Body of pancreas (tissue), 4 donors: ENCODE measurements at regions not wholly inside any gene's neighbourhood (a gene's known extent, or its start where the extent isn't known, plus 50 kb on each side); places are given as distances from the start of the nearest gene placed in this dataset.

Experiments
- ATAC-seq: fragments of 150-250 bp; one replicate; pipeline ENCODE4 v1.9.1; 2016
- DNase-seq, 4 donors: peaks; one replicate each; pipeline ENCODE4 v3.0.0-alpha.2; 2019
- H3K27ac ChIP-seq, 4 donors: fragments of 200-600 bp; sonication (generic); 1 replicate in 3 of 4; 2 replicates in 1 of 4; pipeline versions ENCODE4 v1.5.1 to v1.6.1; 2016 to 2019; ENCODE audit warnings: mild to moderate bottlenecking in 1 of 4, mixed read lengths in 1 of 4, moderate library complexity in 1 of 4
- H3K27me3 ChIP-seq, 2 donors: fragments of 200-600 bp; sonication (generic); one replicate each; pipeline ENCODE4 v1.6.0; 2016; ENCODE audit warnings: mild to moderate bottlenecking in 1 of 2
- H3K36me3 ChIP-seq, 2 donors: fragments of 200-600 bp; sonication (generic); replicated peaks in 1 of 2; 2 replicates each; pipeline ENCODE4 v1.5.1; 2016; ENCODE audit warnings: low read depth in 2 of 2; ENCODE audit not compliant: insufficient read depth in 1 of 2
- H3K4me1 ChIP-seq: fragments of 200-600 bp; sonication (generic); one replicate; pipeline ENCODE4 v1.6.0; 2016
- H3K4me3 ChIP-seq, 2 donors: fragments of 200-600 bp; sonication (generic); 1 replicate in 1 of 2; 2 replicates in 1 of 2; pipeline ENCODE4 v1.5.1; 2016 to 2019
- H3K9me3 ChIP-seq, 3 donors: fragments of 200-600 bp; sonication (generic); 1 replicate in 2 of 3; 2 replicates in 1 of 3; pipeline ENCODE4 v1.5.1; 2016
- CTCF ChIP-seq, 7 experiments: fragments of 450-650 bp in 4 of 7; fragments of 200-600 bp in 3 of 7; sonication (generic) in 3 of 7; IDR thresholded peaks; one replicate each; pipeline ENCODE4 v1.5.1; 2016 to 2019; ENCODE audit warnings: antibody characterized with exemption in 7 of 7
- POLR2A ChIP-seq, 3 donors: fragments of 450-650 bp; IDR thresholded peaks; one replicate each; pipeline ENCODE4 v1.6.1; 2016; ENCODE audit warnings: antibody characterized with exemption in 3 of 3, mild to moderate bottlenecking in 2 of 3
- WGBS, 2 donors: methylation state at CpG; one replicate each; pipeline ENCODE4 v1.1.5; 2017; 5-methylcytosine and 5-hydroxymethylcytosine counted together
- intact Hi-C: fragments of 100-400 bp; cut with DNase I; formaldehyde crosslinking; loops from one replicate; pipeline ENCODE4 v1.15.1; 2023

- ATAC-seq (no peak), DNase-seq (no peak)
- Histone ChIP-seq H3K36me3 (no peaks in the 10 kb centered on the region), H3K27me3 (no peaks in the 10 kb centered on the region), H3K4me1 (no peaks in the 10 kb centered on the region), H3K27ac (no peak overlapping the region), H3K9me3 (no peaks in the 10 kb centered on the region), H3K4me3 (no peak overlapping the region)
- WGBS, 2 donors: 56 to 63% methylated on average over 5 of the region's 5 CpGs
- TF ChIP-seq POLR2A (IDR thresholded peaks at IDR 0.05): no peak
- intact Hi-C loops: no loop called here
Observed at GRCh38 chr14:99043267-99043615, 228.8 kb downstream of the BCL11B start.

- no peak overlapping the region for H3K4me3 ChIP-seq
- TF ChIP-seq POLR2A (IDR thresholded peaks at IDR 0.05) (no peak), CTCF (IDR thresholded peaks at IDR 0.05) (no peak)
- ATAC-seq: no peak
- WGBS, 2 donors: 82 to 85% methylated on average over 1 of the region's 1 CpG
- no peak for DNase-seq
- intact Hi-C loops: no loop called here
- H3K27me3 ChIP-seq: no peaks in the 10 kb centered on the region
- no peaks in the 10 kb centered on the region for H3K9me3 ChIP-seq
- H3K27ac ChIP-seq: no peak overlapping the region
- H3K36me3 ChIP-seq: no peaks in the 10 kb centered on the region
- H3K4me1 ChIP-seq: no peaks in the 10 kb centered on the region
Observed at GRCh38 chr14:99043756-99044155, 228.2 kb downstream of the BCL11B start.

- Histone ChIP-seq H3K27me3 (no peaks in the 10 kb centered on the region), H3K4me1 (no peaks in the 10 kb centered on the region), H3K27ac (no peak overlapping the region), H3K9me3 (no peaks in the 10 kb centered on the region), H3K36me3 (no peaks in the 10 kb centered on the region), H3K4me3 (no peak overlapping the region)
- WGBS, 2 donors: 69 to 73% methylated on average over 14 of the region's 14 CpGs
- TF ChIP-seq CTCF (IDR thresholded peaks at IDR 0.05): no peak
- TF ChIP-seq POLR2A (IDR thresholded peaks at IDR 0.05): no peak
- DNase-seq (no peak), ATAC-seq (no peak)
- intact Hi-C loops: no loop called here
Observed at GRCh38 chr14:99047441-99048031, 224.5 kb downstream of the BCL11B start.

GRCh38 chr14:99050309-99050708 lies 221.7 kb downstream of the BCL11B start:
- Histone ChIP-seq H3K27ac (no peak overlapping the region), H3K27me3 (no peaks in the 10 kb centered on the region), H3K4me3 (no peak overlapping the region), H3K36me3 (no peaks in the 10 kb centered on the region), H3K9me3 (no peaks in the 10 kb centered on the region), H3K4me1 (no peaks in the 10 kb centered on the region)
- TF ChIP-seq POLR2A (IDR thresholded peaks at IDR 0.05) (no peak), CTCF (IDR thresholded peaks at IDR 0.05) (no peak)
- ATAC-seq (no peak), DNase-seq (no peak)
- WGBS, 2 donors: 42 to 50% methylated on average over 1 of the region's 1 CpG
- intact Hi-C loops: no loop called here

- Histone ChIP-seq H3K27me3 (no peaks in the 10 kb centered on the region), H3K4me3 (no peak overlapping the region), H3K4me1 (no peaks in the 10 kb centered on the region), H3K27ac (no peak overlapping the region), H3K36me3 (no peaks in the 10 kb centered on the region), H3K9me3 (no peaks in the 10 kb centered on the region)
- TF ChIP-seq POLR2A (IDR thresholded peaks at IDR 0.05): no peak
- TF ChIP-seq CTCF (IDR thresholded peaks at IDR 0.05): no peak
- ATAC-seq (no peak), DNase-seq (no peak)
- WGBS, 2 donors: 76 to 78% methylated on average over 2 of the region's 2 CpGs
- intact Hi-C loops: no loop called here
Observed at GRCh38 chr14:99052467-99052866, 219.5 kb downstream of the BCL11B start.
